ENCODE measurements at regions not wholly inside any gene's neighbourhood (a gene's known extent, or its start where the extent isn't known, plus 50 kb on each side); places are given as distances from the start of the nearest gene placed in this dataset.
A peak's percentile ranks its signal among the peaks of the same experiment; 100 is the strongest.
"Not testable (repeated sequence)": the region's sequence is repeated elsewhere in the genome, so short reads cannot be mapped to it uniquely, and the experiment has no call there.

- H3K4me3 ChIP-seq (ENCODE audit: low read depth, low read length) = no peak overlapping the region
- H3K23ac ChIP-seq (ENCODE audit: low read length) = no peak overlapping the region
- H3K79me1 ChIP-seq (ENCODE audit: low read length) = peaks cover 6% of the 10 kb centered on the region
- no peak for DNase-seq
- peak overlapping the region; percentile 4 for H4K8ac ChIP-seq (ENCODE audit: low read depth, low read length)
- H2BK5ac ChIP-seq (ENCODE audit: low read depth, low read length, poor library complexity) = no peak overlapping the region
- WGBS (ENCODE audit: extremely low coverage, insufficient coverage, insufficient read length) = no CpG with 5 or more reads among the region's 3 CpGs
- H3K79me2 ChIP-seq (ENCODE audit: control insufficient read depth, insufficient read depth, low read length, poor library complexity) = no peaks in the 10 kb centered on the region
- H3K4ac ChIP-seq (ENCODE audit: low read depth, low read length) = no peak overlapping the region
- H2BK12ac ChIP-seq (ENCODE audit: low read length) = peak overlapping the region; percentile 74
- H3K36me3 ChIP-seq (ENCODE audit: control insufficient read depth in 1 of 2, insufficient read depth in 2 of 2, low read length in 2 of 2) = no peaks in the 10 kb centered on the region
- no peak overlapping the region for H2AK5ac ChIP-seq (ENCODE audit: low read length)
- H3K4me1 ChIP-seq (ENCODE audit: control insufficient read depth in 1 of 2, insufficient read depth in 2 of 2, low read length in 2 of 2) = no peaks in the 10 kb centered on the region
- no peak overlapping the region for H3K4me2 ChIP-seq (ENCODE audit: low read length)
- no peak overlapping the region for H3K27ac ChIP-seq (ENCODE audit: low read depth, low read length)
- no peak overlapping the region for H4K12ac ChIP-seq (ENCODE audit: low read depth, low read length)
- H3K9me3 ChIP-seq (ENCODE audit: insufficient read depth, low read depth, low read length) = no peaks in the 10 kb centered on the region
- no peak overlapping the region for H3K14ac ChIP-seq (ENCODE audit: low read length)
- no peaks in the 10 kb centered on the region for H3K27me3 ChIP-seq (ENCODE audit: insufficient read depth, low read length)
- no peak overlapping the region for H2BK120ac ChIP-seq (ENCODE audit: insufficient read depth, low read length, poor library complexity)
- H3K9ac ChIP-seq (ENCODE audit: low read length) = no peak overlapping the region
- H3K18ac ChIP-seq (ENCODE audit: low read length) = no peak overlapping the region
- no peak overlapping the region for H2AFZ ChIP-seq (ENCODE audit: insufficient read depth, low read length, poor library complexity)
- peak overlapping the region; percentile 39 for H4K91ac ChIP-seq (ENCODE audit: low read depth, low read length)
Observed at GRCh38 chr2:41204315-41204714, 752.4 kb upstream of the SLC8A1 start.

DNA sequence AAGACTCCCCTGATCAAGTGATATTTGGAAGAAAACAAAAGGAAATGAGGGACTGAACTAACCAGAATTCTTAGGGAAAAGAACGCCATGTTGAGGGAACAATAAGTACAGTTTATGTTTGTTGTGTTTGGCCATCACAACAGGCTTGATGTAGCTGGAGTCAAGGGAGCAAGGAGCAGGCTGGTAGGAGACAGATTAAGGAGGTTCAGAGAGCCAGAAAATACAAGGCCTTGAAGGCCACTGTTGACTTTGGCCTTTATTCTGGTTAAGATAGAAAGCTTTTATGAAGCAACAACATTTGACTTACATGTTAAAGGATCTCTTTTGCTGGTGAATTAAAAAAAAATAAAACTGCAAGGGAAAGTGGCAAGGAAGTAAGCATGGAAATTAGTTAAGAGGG, 754.1 kb upstream of the SLC8A1 start:
- H4K12ac ChIP-seq (ENCODE audit: low read depth, low read length) = no peak overlapping the region
- no peaks in the 10 kb centered on the region for H3K79me2 ChIP-seq (ENCODE audit: control insufficient read depth, insufficient read depth, low read length, poor library complexity)
- H3K27ac ChIP-seq (ENCODE audit: low read depth, low read length) = no peak overlapping the region
- H2BK5ac ChIP-seq (ENCODE audit: low read depth, low read length, poor library complexity) = no peak overlapping the region
- H2AK5ac ChIP-seq (ENCODE audit: low read length) = peak overlapping the region; percentile 79
- peaks cover 6% of the 10 kb centered on the region for H3K79me1 ChIP-seq (ENCODE audit: low read length)
- no peak overlapping the region for H3K18ac ChIP-seq (ENCODE audit: low read length)
- H3K4me1 ChIP-seq (ENCODE audit: control insufficient read depth in 1 of 2, insufficient read depth in 2 of 2, low read length in 2 of 2) = no peaks in the 10 kb centered on the region
- H3K27me3 ChIP-seq (ENCODE audit: insufficient read depth, low read length) = no peaks in the 10 kb centered on the region
- no peak overlapping the region for H4K8ac ChIP-seq (ENCODE audit: low read depth, low read length)
- no peak overlapping the region for H2AFZ ChIP-seq (ENCODE audit: insufficient read depth, low read length, poor library complexity)
- DNase-seq = no peak
- no peaks in the 10 kb centered on the region for H3K36me3 ChIP-seq (ENCODE audit: control insufficient read depth in 1 of 2, insufficient read depth in 2 of 2, low read length in 2 of 2)
- no CpG with 5 or more reads among the region's 1 CpG for whole genome bisulfite sequencing (ENCODE audit: extremely low coverage, insufficient coverage, insufficient read length)
- H2BK12ac ChIP-seq (ENCODE audit: low read length) = peak overlapping the region; percentile 69
- H3K4me3 ChIP-seq (ENCODE audit: low read depth, low read length) = no peak overlapping the region
- peak overlapping the region; percentile 85 for H4K91ac ChIP-seq (ENCODE audit: low read depth, low read length)
- no peak overlapping the region for H3K23ac ChIP-seq (ENCODE audit: low read length)
- H3K9me3 ChIP-seq (ENCODE audit: insufficient read depth, low read depth, low read length) = no peaks in the 10 kb centered on the region
- H3K9ac ChIP-seq (ENCODE audit: low read length) = no peak overlapping the region
- H3K4me2 ChIP-seq (ENCODE audit: low read length) = no peak overlapping the region
- H2BK120ac ChIP-seq (ENCODE audit: insufficient read depth, low read length, poor library complexity) = peak overlapping the region; percentile 94
- H3K4ac ChIP-seq (ENCODE audit: low read depth, low read length) = no peak overlapping the region
- peak overlapping the region; percentile 79 for H3K14ac ChIP-seq (ENCODE audit: low read length)

DNA sequence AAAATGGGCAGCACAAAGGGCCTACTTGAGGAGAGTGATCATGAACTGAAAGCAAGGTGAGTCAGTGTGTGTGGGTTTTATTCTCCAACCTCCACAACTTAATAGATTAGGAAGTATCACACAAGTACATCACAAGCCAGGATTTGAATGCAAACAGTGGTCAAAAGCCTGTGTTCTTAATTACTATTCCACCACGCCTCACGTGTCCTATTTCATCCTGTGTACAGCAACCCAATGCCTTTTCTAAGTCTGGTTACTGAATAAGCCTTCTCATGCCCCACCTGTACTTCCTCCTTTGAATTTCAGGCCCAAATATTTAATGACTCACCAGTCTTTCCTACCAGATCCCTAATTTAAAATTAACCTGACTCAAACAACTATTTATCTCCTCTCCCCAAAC, 755.7 kb upstream of the SLC8A1 start:
- Histone ChIP-seq H4K8ac (ENCODE audit: low read depth, low read length) (no peak overlapping the region), H4K91ac (ENCODE audit: low read depth, low read length) (no peak overlapping the region), H3K4me2 (ENCODE audit: low read length) (no peak overlapping the region), H2BK5ac (ENCODE audit: low read depth, low read length, poor library complexity) (no peak overlapping the region), H3K4me1 (ENCODE audit: control insufficient read depth in 1 of 2, insufficient read depth in 2 of 2, low read length in 2 of 2) (no peaks in the 10 kb centered on the region), H3K9me3 (ENCODE audit: insufficient read depth, low read depth, low read length) (no peaks in the 10 kb centered on the region), H3K79me2 (ENCODE audit: control insufficient read depth, insufficient read depth, low read length, poor library complexity) (no peaks in the 10 kb centered on the region), H4K12ac (ENCODE audit: low read depth, low read length) (no peak overlapping the region), H2BK12ac (ENCODE audit: low read length) (peak overlapping the region; percentile 12), H2AK5ac (ENCODE audit: low read length) (no peak overlapping the region), H3K4ac (ENCODE audit: low read depth, low read length) (no peak overlapping the region), H3K79me1 (ENCODE audit: low read length) (peaks cover 10% of the 10 kb centered on the region), H3K18ac (ENCODE audit: low read length) (no peak overlapping the region), H2BK120ac (ENCODE audit: insufficient read depth, low read length, poor library complexity) (peak overlapping the region; percentile 0), H2AFZ (ENCODE audit: insufficient read depth, low read length, poor library complexity) (no peak overlapping the region), H3K27ac (ENCODE audit: low read depth, low read length) (no peak overlapping the region), H3K27me3 (ENCODE audit: insufficient read depth, low read length) (no peaks in the 10 kb centered on the region), H3K23ac (ENCODE audit: low read length) (no peak overlapping the region), H3K9ac (ENCODE audit: low read length) (no peak overlapping the region), H3K14ac (ENCODE audit: low read length) (no peak overlapping the region), H3K36me3 (ENCODE audit: control insufficient read depth in 1 of 2, insufficient read depth in 2 of 2, low read length in 2 of 2) (no peaks in the 10 kb centered on the region), H3K4me3 (ENCODE audit: low read depth, low read length) (no peak overlapping the region)
- DNase-seq = no peak
- no CpG with 5 or more reads among the region's 2 CpGs for WGBS (ENCODE audit: extremely low coverage, insufficient coverage, insufficient read length)

DNA sequence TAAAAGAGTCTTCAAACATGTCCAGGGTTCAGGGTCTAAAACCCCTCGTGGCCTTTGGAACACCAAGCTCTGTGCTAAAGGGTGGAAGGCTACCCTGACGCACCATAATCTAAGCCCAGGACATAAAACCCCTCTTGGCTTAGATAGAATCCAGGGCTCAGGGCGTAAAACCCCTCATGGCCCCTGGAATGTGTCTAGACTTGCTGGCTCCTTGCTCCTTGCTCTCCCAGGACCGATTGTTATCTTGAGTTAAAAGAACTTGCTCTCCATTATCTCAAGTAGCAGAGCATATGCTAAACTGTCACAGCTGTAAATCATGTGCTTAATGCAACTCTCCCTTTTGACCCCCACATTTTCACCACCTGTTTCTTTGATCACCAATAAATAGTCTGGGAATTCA, 758.1 kb upstream of the SLC8A1 start:
- H4K12ac ChIP-seq (ENCODE audit: low read depth, low read length); H3K23ac ChIP-seq (ENCODE audit: low read length); H3K4ac ChIP-seq (ENCODE audit: low read depth, low read length); H3K27me3 ChIP-seq (ENCODE audit: insufficient read depth, low read length); H3K36me3 ChIP-seq (ENCODE audit: control insufficient read depth in 1 of 2, insufficient read depth in 2 of 2, low read length in 2 of 2); H3K79me1 ChIP-seq (ENCODE audit: low read length); H3K4me2 ChIP-seq (ENCODE audit: low read length); H4K8ac ChIP-seq (ENCODE audit: low read depth, low read length); H3K4me3 ChIP-seq (ENCODE audit: low read depth, low read length); H2BK12ac ChIP-seq (ENCODE audit: low read length); H2AFZ ChIP-seq (ENCODE audit: insufficient read depth, low read length, poor library complexity); H3K14ac ChIP-seq (ENCODE audit: low read length); H3K9ac ChIP-seq (ENCODE audit: low read length); H3K4me1 ChIP-seq (ENCODE audit: control insufficient read depth in 1 of 2, insufficient read depth in 2 of 2, low read length in 2 of 2); H3K18ac ChIP-seq (ENCODE audit: low read length); H3K79me2 ChIP-seq (ENCODE audit: control insufficient read depth, insufficient read depth, low read length, poor library complexity); H3K9me3 ChIP-seq (ENCODE audit: insufficient read depth, low read depth, low read length); DNase-seq; H4K91ac ChIP-seq (ENCODE audit: low read depth, low read length); H2AK5ac ChIP-seq (ENCODE audit: low read length): not testable (repeated sequence)
- WGBS (ENCODE audit: extremely low coverage, insufficient coverage, insufficient read length) = no CpG with 5 or more reads among the region's 4 CpGs
- Histone ChIP-seq H3K27ac (ENCODE audit: low read depth, low read length) (peak overlapping the region; percentile 89), H2BK120ac (ENCODE audit: insufficient read depth, low read length, poor library complexity) (peak overlapping the region; percentile 49), H2BK5ac (ENCODE audit: low read depth, low read length, poor library complexity) (peak overlapping the region; percentile 53)

Measured in trophoblast cell (in vitro differentiated cells and primary cell).